GM19351 (cell line): ENCODE measurements at regions not wholly inside any gene's neighbourhood (a gene's known extent, or its start where the extent isn't known, plus 50 kb on each side); places are given as distances from the start of the nearest gene placed in this dataset.

ENCODE experiments used
- ATAC-seq: cut with Tn5 transposase; IDR thresholded peaks from one replicate; pipeline ENCODE4 v1.9.1; 2021; ENCODE audit warnings: mild to moderate bottlenecking, moderate library complexity; ENCODE audit not compliant: unreplicated experiment

DNA sequence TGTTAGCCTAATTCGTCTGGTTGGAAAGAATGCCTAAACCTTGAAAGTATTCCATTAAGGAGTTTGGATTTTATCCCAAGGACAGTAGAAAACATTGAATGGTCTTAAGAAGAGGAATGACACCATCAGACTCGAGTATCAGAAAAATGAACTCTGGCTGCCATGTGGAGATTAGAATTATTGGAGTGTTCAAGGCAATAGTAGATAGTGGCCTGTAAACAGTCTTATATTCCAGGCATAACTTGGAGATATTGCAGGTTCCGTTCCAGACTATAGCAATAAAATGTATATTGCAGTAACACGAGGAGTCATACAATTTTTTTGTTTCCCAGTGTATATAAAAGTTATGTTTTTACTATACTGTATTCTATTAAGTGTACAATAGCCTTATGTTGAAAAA lies 130.9 kb downstream of the GDAP2 start:
- no peak for ATAC-seq

GRCh38 chr1:117802531-117803257 lies 126.7 kb downstream of the GDAP2 start:
- ATAC-seq: no peak

GRCh38 chr1:117803318-117803717 lies 126.1 kb downstream of the GDAP2 start:
- no peak for ATAC-seq

DNA sequence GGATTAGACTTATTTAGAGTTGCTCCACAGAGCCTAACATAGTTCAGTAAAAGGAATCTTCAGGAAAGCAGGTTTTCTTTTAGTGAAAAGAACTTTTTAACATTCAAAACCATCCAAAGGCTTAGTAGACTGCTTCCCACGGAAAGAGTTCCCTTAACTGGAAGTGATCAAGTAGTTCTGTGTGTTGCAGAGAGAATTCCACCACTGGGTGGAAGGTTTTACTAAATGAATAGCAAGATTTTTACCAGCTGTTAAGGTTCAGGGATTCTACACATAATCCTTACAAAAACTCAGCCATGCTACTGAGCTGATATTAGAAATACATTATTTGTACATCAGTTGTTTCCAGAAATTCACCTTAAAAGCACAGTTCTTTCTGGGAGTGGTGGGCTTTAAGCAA lies 119.7 kb downstream of the GDAP2 start:
- ATAC-seq: no peak

GRCh38 chr1:117810553-117810952 lies 118.9 kb downstream of the GDAP2 start:
- ATAC-seq: no peak

GRCh38 chr1:117812869-117813511 lies 116.4 kb downstream of the GDAP2 start:
- ATAC-seq: no peak
